Nephron progenitor cell (in vitro differentiated cells): ENCODE measurements at regions not wholly inside any gene's neighbourhood (a gene's known extent, or its start where the extent isn't known, plus 50 kb on each side); places are given as distances from the start of the nearest gene placed in this dataset.
"Not testable (repeated sequence)": the region's sequence is repeated elsewhere in the genome, so short reads cannot be mapped to it uniquely, and the experiment has no call there.

Experiments used
- DNase-seq: peaks from one replicate; pipeline ENCODE4 v3.0.0; 2021
- H3K27ac Mint-ChIP-seq: 2 replicates; pipeline ENCODE4 v1.8.0; 2021; ENCODE audit warnings: mild to moderate bottlenecking, moderate library complexity, mixed read lengths
- H3K27me3 Mint-ChIP-seq: 2 replicates; pipeline ENCODE4 v1.8.0; 2021; ENCODE audit warnings: mild to moderate bottlenecking, low read depth, mixed read lengths; ENCODE audit not compliant: poor library complexity
- H3K36me3 Mint-ChIP-seq: 2 replicates; pipeline ENCODE4 v1.8.0; 2021; ENCODE audit warnings: low read depth, mixed read lengths
- H3K4me1 Mint-ChIP-seq: 2 replicates; pipeline ENCODE4 v1.8.0; 2021; ENCODE audit warnings: mixed read lengths
- H3K4me3 Mint-ChIP-seq: 2 replicates; pipeline ENCODE4 v1.8.0; 2021; ENCODE audit warnings: mild to moderate bottlenecking, moderate library complexity, mixed read lengths
- H3K9me3 Mint-ChIP-seq: 2 replicates; pipeline ENCODE4 v1.8.0; 2021; ENCODE audit warnings: mild to moderate bottlenecking, moderate library complexity, mixed read lengths
- CTCF ChIP-seq: fragments of 200-600 bp; sonication (generic); IDR thresholded peaks from 2 replicates; pipeline ENCODE4 v1.5.0; 2021; ENCODE audit warnings: antibody characterized with exemption

- no peak overlapping the region for H3K27ac Mint-ChIP-seq
- peaks cover 3% of the 10 kb centered on the region for H3K4me1 Mint-ChIP-seq
- no peak for TF ChIP-seq CTCF
- no peak for DNase-seq
- H3K4me3 Mint-ChIP-seq: no peak overlapping the region
- H3K36me3 Mint-ChIP-seq: no peaks in the 10 kb centered on the region
- H3K27me3 Mint-ChIP-seq: no peaks in the 10 kb centered on the region
- no peaks in the 10 kb centered on the region for H3K9me3 Mint-ChIP-seq
Observed at GRCh38 chr2:117378653-117379052, 435.8 kb upstream of the DDX18 start.

- Mint-ChIP-seq H3K9me3 (no peaks in the 10 kb centered on the region), H3K4me1 (no peaks in the 10 kb centered on the region), H3K36me3 (no peaks in the 10 kb centered on the region), H3K27me3 (no peaks in the 10 kb centered on the region), H3K4me3 (no peak overlapping the region), H3K27ac (no peak overlapping the region)
- no peak for DNase-seq
- no peak for TF ChIP-seq CTCF
Observed at GRCh38 chr2:117379928-117380327, 434.6 kb upstream of the DDX18 start.

- H3K27ac Mint-ChIP-seq: not testable (repeated sequence)
Observed at GRCh38 chr2:117383997-117384396, 430.5 kb upstream of the DDX18 start.

GRCh38 chr2:117396161-117396560 lies 418.3 kb upstream of the DDX18 start:
- no peak for DNase-seq
- no peaks in the 10 kb centered on the region for H3K36me3 Mint-ChIP-seq
- H3K4me1 Mint-ChIP-seq: no peaks in the 10 kb centered on the region
- H3K9me3 Mint-ChIP-seq: no peaks in the 10 kb centered on the region
- no peak overlapping the region for H3K4me3 Mint-ChIP-seq
- H3K27me3 Mint-ChIP-seq: no peaks in the 10 kb centered on the region
- H3K27ac Mint-ChIP-seq: no peak overlapping the region
- TF ChIP-seq CTCF: no peak

More at GRCh38 chr2:117383997-117384396, 430.5 kb upstream of the DDX18 start:
- not testable (repeated sequence) for H3K4me1 Mint-ChIP-seq, H3K4me3 Mint-ChIP-seq, DNase-seq, H3K27me3 Mint-ChIP-seq
- peaks cover 35% of the 10 kb centered on the region for H3K9me3 Mint-ChIP-seq
- H3K36me3 Mint-ChIP-seq: peaks cover 33% of the 10 kb centered on the region

DNA sequence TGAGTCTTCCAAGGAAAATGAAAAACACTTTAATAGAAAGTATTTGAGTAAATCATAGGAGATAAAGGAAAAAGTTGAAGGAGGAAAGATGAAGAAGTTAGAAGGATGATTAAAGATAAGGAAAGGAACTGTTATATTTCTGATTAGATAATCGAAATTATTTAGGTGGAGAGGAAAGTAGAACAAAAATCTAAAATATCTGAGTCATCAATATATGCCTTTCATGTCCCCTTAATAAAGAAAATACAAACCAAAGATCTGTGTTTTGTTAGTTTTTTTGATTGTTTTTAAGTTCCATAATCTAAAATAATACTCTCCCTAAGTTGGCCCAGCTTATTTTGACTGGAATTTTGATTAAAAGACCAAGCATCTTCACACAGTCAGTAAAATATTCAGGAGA lies 412.9 kb upstream of the DDX18 start:
- H3K27me3 Mint-ChIP-seq: peaks cover 2% of the 10 kb centered on the region

GRCh38 chr2:117406443-117406842 lies 408.0 kb upstream of the DDX18 start:
- Mint-ChIP-seq H3K27me3 (peaks cover 6% of the 10 kb centered on the region), H3K9me3 (no peaks in the 10 kb centered on the region), H3K36me3 (no peaks in the 10 kb centered on the region), H3K4me3 (no peak overlapping the region), H3K4me1 (peaks cover 4% of the 10 kb centered on the region), H3K27ac (no peak overlapping the region)
- TF ChIP-seq CTCF: no peak
- DNase-seq: no peak

More for the DNA sequence above, 412.9 kb upstream of the DDX18 start:
- no peaks in the 10 kb centered on the region for H3K9me3 Mint-ChIP-seq
- no peak overlapping the region for H3K27ac Mint-ChIP-seq
- H3K4me1 Mint-ChIP-seq: no peaks in the 10 kb centered on the region
- H3K36me3 Mint-ChIP-seq: no peaks in the 10 kb centered on the region
- H3K4me3 Mint-ChIP-seq: no peak overlapping the region
- no peak for DNase-seq
- TF ChIP-seq CTCF: no peak
